CD14-positive monocyte (primary cell): ENCODE measurements at regions not wholly inside any gene's neighbourhood (a gene's known extent, or its start where the extent isn't known, plus 50 kb on each side); places are given as distances from the start of the nearest gene placed in this dataset.

ENCODE experiments used
- DNase-seq, 3 donors: peaks; one replicate each; pipeline ENCODE4 v3.0.0-alpha.2; 2011 to 2022
- H2AFZ ChIP-seq: 2 replicates; pipeline ENCODE4 v1.6.0; 2012; ENCODE audit warnings: mild to moderate bottlenecking, low read depth, low read length, inconsistent platforms; ENCODE audit not compliant: insufficient read depth, poor library complexity, severe bottlenecking
- H3K27ac ChIP-seq, 2 donors: 1 replicate in 1 of 2; 2 replicates in 1 of 2; pipeline ENCODE4 v1.5.1; 2012 to 2013; ENCODE audit warnings: low read length in 2 of 2, control low read depth in 1 of 2, inconsistent platforms in 1 of 2, low read depth in 1 of 2, mild to moderate bottlenecking in 1 of 2
- H3K27me3 ChIP-seq, 2 donors: one replicate each; pipeline versions ENCODE4 v1.6.0 to v1.6.1; 2011 to 2013; ENCODE audit warnings: low read length in 2 of 2; ENCODE audit not compliant: control insufficient read depth in 2 of 2, insufficient read depth in 2 of 2
- H3K36me3 ChIP-seq, 2 donors: replicated peaks in 1 of 2; 1 replicate in 1 of 2; 2 replicates in 1 of 2; pipeline versions ENCODE4 v1.5.1 to v1.6.1; 2012 to 2013; ENCODE audit warnings: low read length in 2 of 2, control low read depth in 1 of 2, inconsistent platforms in 1 of 2, mild to moderate bottlenecking in 1 of 2; ENCODE audit not compliant: insufficient read depth in 2 of 2, control insufficient read depth in 1 of 2
- H3K4me1 ChIP-seq, 2 donors: 1 replicate in 1 of 2; 2 replicates in 1 of 2; pipeline versions ENCODE4 v1.5.1 to v1.6.1; 2012 to 2013; ENCODE audit warnings: low read length in 2 of 2, control low read depth in 1 of 2, inconsistent platforms in 1 of 2, mild to moderate bottlenecking in 1 of 2, moderate library complexity in 1 of 2; ENCODE audit not compliant: insufficient read depth in 2 of 2, control insufficient read depth in 1 of 2
- H3K4me2 ChIP-seq: replicated peaks from 2 replicates; pipeline ENCODE3; 2012; ENCODE audit warnings: low read length, moderate library complexity, mild to moderate bottlenecking; ENCODE audit not compliant: poor library complexity, severe bottlenecking; ENCODE audit errors: extremely low read depth
- H3K4me3 ChIP-seq, 3 experiments: fragments of 200-600 bp in 1 of 3; sonication (generic) in 1 of 3; replicated peaks in 1 of 3; 1 replicate in 2 of 3; 2 replicates in 1 of 3; pipeline ENCODE4 v1.5.1; 2011 to 2013; ENCODE audit warnings: low read length in 3 of 3, mild to moderate bottlenecking in 3 of 3, control low read depth in 2 of 3, low read depth in 2 of 3, inconsistent platforms in 1 of 3, moderate library complexity in 1 of 3
- H3K79me2 ChIP-seq: 2 replicates; pipeline ENCODE4 v1.6.0; 2012; ENCODE audit warnings: mild to moderate bottlenecking, control low read depth, inconsistent platforms, low read length, moderate library complexity; ENCODE audit not compliant: insufficient read depth
- H3K9ac ChIP-seq: 2 replicates; pipeline ENCODE4 v1.6.0; 2017; ENCODE audit warnings: low read length, mild to moderate bottlenecking; ENCODE audit not compliant: insufficient read depth, poor library complexity, severe bottlenecking
- H3K9me3 ChIP-seq, 2 donors: replicated peaks in 1 of 2; 1 replicate in 1 of 2; 2 replicates in 1 of 2; pipeline versions ENCODE4 v1.5.1 to v1.6.1; 2012 to 2013; ENCODE audit warnings: low read length in 2 of 2, control low read depth in 1 of 2; ENCODE audit not compliant: control insufficient read depth in 1 of 2, insufficient read depth in 1 of 2
- H4K20me1 ChIP-seq: 2 replicates; pipeline ENCODE4 v1.6.0; 2012; ENCODE audit warnings: mild to moderate bottlenecking, low read length, control low read depth, moderate library complexity; ENCODE audit not compliant: insufficient read depth
- H3K27ac Mint-ChIP-seq, 7 donors: one replicate each; pipeline ENCODE4 v1.8.0; 2020; ENCODE audit warnings: mild to moderate bottlenecking in 7 of 7, mixed read lengths in 7 of 7, moderate library complexity in 6 of 7, inconsistent platforms in 2 of 7
- H3K27me3 Mint-ChIP-seq, 3 donors: one replicate each; pipeline ENCODE4 v1.8.0; 2021 to 2022; ENCODE audit warnings: low read depth in 3 of 3, mild to moderate bottlenecking in 3 of 3, mixed read lengths in 3 of 3, moderate library complexity in 3 of 3, inconsistent platforms in 1 of 3
- H3K36me3 Mint-ChIP-seq, 2 donors: one replicate each; pipeline ENCODE4 v1.8.0; 2020; ENCODE audit warnings: mixed read lengths in 2 of 2, inconsistent platforms in 1 of 2, mild to moderate bottlenecking in 1 of 2
- H3K4me1 Mint-ChIP-seq: one replicate; pipeline ENCODE4 v1.8.0; 2020; ENCODE audit warnings: mild to moderate bottlenecking, mixed read lengths
- H3K4me3 Mint-ChIP-seq, 2 donors: one replicate each; pipeline ENCODE4 v1.8.0; 2020; ENCODE audit warnings: mild to moderate bottlenecking in 2 of 2, mixed read lengths in 2 of 2, moderate library complexity in 1 of 2
- H3K9me3 Mint-ChIP-seq, 7 donors: one replicate each; pipeline ENCODE4 v1.8.0; 2020 to 2022; ENCODE audit warnings: mixed read lengths in 7 of 7, mild to moderate bottlenecking in 6 of 7, moderate library complexity in 6 of 7, inconsistent platforms in 2 of 7
- WGBS: methylation state at CpG from one replicate; pipeline ENCODE4 v1.1.5; 2013; ENCODE audit warnings: missing lambda C conversion rate; ENCODE audit not compliant: insufficient coverage; 5-methylcytosine and 5-hydroxymethylcytosine counted together
- intact Hi-C, 2 donors: fragments of 100-400 bp; cut with micrococcal nuclease; formaldehyde crosslinking; loops; one replicate each; pipeline versions ENCODE4 v1.15.0 to v1.15.1; 2023
- TF ChIP-seq, protein P1 (sequence below): fragments of 200-600 bp; IDR thresholded peaks from one replicate; pipeline ENCODE4 v1.8.0; 2022; ENCODE audit warnings: antibody characterized with exemption, mild to moderate bottlenecking

DNA sequence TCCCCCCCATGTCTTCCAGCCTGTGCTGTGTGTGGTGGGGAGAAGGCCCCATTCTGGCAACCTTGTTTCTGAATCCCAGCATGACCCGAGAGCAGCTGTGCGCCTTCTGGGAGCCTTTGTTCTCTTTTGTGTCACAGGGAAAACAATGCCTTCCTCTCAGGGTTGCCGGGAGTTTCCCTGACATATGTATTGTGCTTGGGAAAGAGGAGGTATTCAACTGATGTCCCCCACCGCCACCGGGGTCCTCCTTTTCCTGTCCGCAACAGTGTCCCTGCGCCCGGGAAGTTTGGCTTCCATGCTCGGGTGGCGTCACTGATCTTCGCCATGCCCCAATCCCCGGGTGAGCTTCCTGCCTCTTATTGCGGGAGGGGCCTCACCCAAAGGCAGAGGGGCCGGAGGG is 77.5 kb upstream of the ASB18 start:
- no peak overlapping the region for H3K4me3 Mint-ChIP-seq
- WGBS: 98% methylated on average over 12 of the region's 14 CpGs

DNA sequence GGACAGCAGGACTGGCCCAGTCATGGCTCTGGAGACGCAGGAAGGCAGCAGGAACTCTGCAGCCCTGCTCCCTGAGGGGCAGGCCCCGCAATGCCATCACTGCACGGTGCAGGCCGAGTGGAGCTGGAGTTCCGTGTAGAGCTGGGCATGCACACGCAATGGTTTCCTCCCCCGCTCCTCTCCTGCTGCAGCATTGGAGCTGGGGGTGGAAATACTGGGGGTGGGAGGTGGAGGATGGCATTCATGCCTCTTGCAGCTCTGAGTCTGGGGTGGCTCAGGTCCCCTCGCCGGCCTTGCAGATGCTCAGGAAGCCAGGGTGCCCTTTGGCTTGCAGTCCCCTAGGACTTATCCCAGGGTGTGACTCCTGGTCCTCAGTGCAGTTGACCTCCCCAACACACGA is 78.3 kb upstream of the ASB18 start:
- H3K27me3 ChIP-seq: no peaks in the 10 kb centered on the region
- no peaks in the 10 kb centered on the region for H3K4me1 ChIP-seq
- 97% methylated on average over 7 of the region's 10 CpGs for WGBS
- H4K20me1 ChIP-seq: no peaks in the 10 kb centered on the region
- Mint-ChIP-seq H3K27me3 (peaks cover 3 to 13% (median 9%) of the 10 kb centered on the region in 3 donors), H3K4me1 (no peaks in the 10 kb centered on the region), H3K27ac (no peak overlapping the region), H3K4me3 (no peak overlapping the region), H3K9me3 (peaks cover 0 to 1% (median 0%) of the 10 kb centered on the region in 7 donors), H3K36me3 (no peaks in the 10 kb centered on the region)
- H3K36me3 ChIP-seq: no peaks in the 10 kb centered on the region
- TF ChIP-seq, protein P1, sequence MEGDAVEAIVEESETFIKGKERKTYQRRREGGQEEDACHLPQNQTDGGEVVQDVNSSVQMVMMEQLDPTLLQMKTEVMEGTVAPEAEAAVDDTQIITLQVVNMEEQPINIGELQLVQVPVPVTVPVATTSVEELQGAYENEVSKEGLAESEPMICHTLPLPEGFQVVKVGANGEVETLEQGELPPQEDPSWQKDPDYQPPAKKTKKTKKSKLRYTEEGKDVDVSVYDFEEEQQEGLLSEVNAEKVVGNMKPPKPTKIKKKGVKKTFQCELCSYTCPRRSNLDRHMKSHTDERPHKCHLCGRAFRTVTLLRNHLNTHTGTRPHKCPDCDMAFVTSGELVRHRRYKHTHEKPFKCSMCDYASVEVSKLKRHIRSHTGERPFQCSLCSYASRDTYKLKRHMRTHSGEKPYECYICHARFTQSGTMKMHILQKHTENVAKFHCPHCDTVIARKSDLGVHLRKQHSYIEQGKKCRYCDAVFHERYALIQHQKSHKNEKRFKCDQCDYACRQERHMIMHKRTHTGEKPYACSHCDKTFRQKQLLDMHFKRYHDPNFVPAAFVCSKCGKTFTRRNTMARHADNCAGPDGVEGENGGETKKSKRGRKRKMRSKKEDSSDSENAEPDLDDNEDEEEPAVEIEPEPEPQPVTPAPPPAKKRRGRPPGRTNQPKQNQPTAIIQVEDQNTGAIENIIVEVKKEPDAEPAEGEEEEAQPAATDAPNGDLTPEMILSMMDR: no peak
- no peak for DNase-seq
- H3K9me3 ChIP-seq: no peaks in the 10 kb centered on the region
- no peak overlapping the region for H3K27ac ChIP-seq
- H3K79me2 ChIP-seq: no peaks in the 10 kb centered on the region
- H3K4me2 ChIP-seq: no peak overlapping the region
- no peak overlapping the region for H3K9ac ChIP-seq
- H3K4me3 ChIP-seq: no peak overlapping the region
- no peak overlapping the region for H2AFZ ChIP-seq
- intact Hi-C loops: no loop called here

More for the DNA sequence above, 77.5 kb upstream of the ASB18 start:
- Histone ChIP-seq H3K4me3 (no peak overlapping the region), H3K27me3 (no peaks in the 10 kb centered on the region), H3K4me2 (no peak overlapping the region), H3K79me2 (no peaks in the 10 kb centered on the region), H3K9ac (no peak overlapping the region), H3K4me1 (no peaks in the 10 kb centered on the region), H3K27ac (no peak overlapping the region), H3K36me3 (no peaks in the 10 kb centered on the region), H2AFZ (no peak overlapping the region), H4K20me1 (no peaks in the 10 kb centered on the region), H3K9me3 (no peaks in the 10 kb centered on the region)
- H3K36me3 Mint-ChIP-seq: no peaks in the 10 kb centered on the region
- no peak overlapping the region for H3K27ac Mint-ChIP-seq
- TF ChIP-seq, protein P1: no peak
- intact Hi-C loops: no loop called here
- H3K4me1 Mint-ChIP-seq: no peaks in the 10 kb centered on the region
- peaks cover 5 to 12% (median 9%) of the 10 kb centered on the region in 3 donors for H3K27me3 Mint-ChIP-seq
- H3K9me3 Mint-ChIP-seq: peaks cover 0 to 1% (median 0%) of the 10 kb centered on the region in 7 donors
- DNase-seq: no peak
